ENCODE measurements at regions not wholly inside any gene's neighbourhood (a gene's known extent, or its start where the extent isn't known, plus 50 kb on each side); places are given as distances from the start of the nearest gene placed in this dataset.

DNA sequence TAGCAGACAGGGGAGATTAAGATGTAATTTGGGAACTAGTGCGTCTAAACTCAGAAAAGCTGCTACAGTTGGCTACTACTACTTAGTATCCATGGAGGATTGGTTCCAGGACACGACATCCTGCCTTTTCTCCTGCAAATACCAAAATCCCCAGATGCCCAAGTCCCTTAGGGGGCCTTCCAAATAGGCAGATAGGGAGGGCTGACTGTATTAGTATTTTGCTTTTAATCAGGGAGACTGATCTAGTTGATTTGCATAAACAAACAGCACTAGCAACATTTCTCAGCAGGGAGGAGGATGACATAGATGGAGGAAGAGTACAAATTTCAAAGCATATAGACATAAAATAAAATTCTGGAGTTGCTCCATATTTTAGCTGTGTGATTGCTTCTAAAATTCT lies 621.6 kb upstream of the GOT2 start:
- H3K36me3 ChIP-seq, result no peaks in the 10 kb centered on the region
- no peak overlapping the region for H3K4me3 ChIP-seq (replicated peaks in 1 of 3)
- TF ChIP-seq POLR2A (IDR thresholded peaks at IDR 0.05), result no peak
- TF ChIP-seq, protein P1, sequence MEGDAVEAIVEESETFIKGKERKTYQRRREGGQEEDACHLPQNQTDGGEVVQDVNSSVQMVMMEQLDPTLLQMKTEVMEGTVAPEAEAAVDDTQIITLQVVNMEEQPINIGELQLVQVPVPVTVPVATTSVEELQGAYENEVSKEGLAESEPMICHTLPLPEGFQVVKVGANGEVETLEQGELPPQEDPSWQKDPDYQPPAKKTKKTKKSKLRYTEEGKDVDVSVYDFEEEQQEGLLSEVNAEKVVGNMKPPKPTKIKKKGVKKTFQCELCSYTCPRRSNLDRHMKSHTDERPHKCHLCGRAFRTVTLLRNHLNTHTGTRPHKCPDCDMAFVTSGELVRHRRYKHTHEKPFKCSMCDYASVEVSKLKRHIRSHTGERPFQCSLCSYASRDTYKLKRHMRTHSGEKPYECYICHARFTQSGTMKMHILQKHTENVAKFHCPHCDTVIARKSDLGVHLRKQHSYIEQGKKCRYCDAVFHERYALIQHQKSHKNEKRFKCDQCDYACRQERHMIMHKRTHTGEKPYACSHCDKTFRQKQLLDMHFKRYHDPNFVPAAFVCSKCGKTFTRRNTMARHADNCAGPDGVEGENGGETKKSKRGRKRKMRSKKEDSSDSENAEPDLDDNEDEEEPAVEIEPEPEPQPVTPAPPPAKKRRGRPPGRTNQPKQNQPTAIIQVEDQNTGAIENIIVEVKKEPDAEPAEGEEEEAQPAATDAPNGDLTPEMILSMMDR (IDR thresholded peaks at IDR 0.05), result no peak
- no peaks in the 10 kb centered on the region for H3K27me3 ChIP-seq
- intact Hi-C loops (cut with DNase I), result no loop called here
- WGBS, 2 donors, result 21 to 49% methylated on average over 2 of the region's 2 CpGs
- no peaks in the 10 kb centered on the region for H3K4me1 ChIP-seq
- DNase-seq, result no peak
- H3K9me3 ChIP-seq, result no peaks in the 10 kb centered on the region
- no peak overlapping the region for H3K27ac ChIP-seq

- Histone ChIP-seq H3K9me3 (no peaks in the 10 kb centered on the region), H3K27ac (no peak overlapping the region), H3K27me3 (no peaks in the 10 kb centered on the region), H3K4me1 (no peaks in the 10 kb centered on the region), H3K4me3 (replicated peaks in 1 of 3) (no peak overlapping the region), H3K36me3 (no peaks in the 10 kb centered on the region)
- 91 to 93% methylated on average over 6 of the region's 6 CpGs for WGBS, 2 donors
- TF ChIP-seq POLR2A (IDR thresholded peaks at IDR 0.05), result no peak
- TF ChIP-seq, protein P1 (IDR thresholded peaks at IDR 0.05), result no peak
- intact Hi-C loops (cut with DNase I), result no loop called here
- DNase-seq, result no peak
These were observed 617.3 kb upstream of the GOT2 start for GRCh38 chr16:59351305-59351903.

DNA sequence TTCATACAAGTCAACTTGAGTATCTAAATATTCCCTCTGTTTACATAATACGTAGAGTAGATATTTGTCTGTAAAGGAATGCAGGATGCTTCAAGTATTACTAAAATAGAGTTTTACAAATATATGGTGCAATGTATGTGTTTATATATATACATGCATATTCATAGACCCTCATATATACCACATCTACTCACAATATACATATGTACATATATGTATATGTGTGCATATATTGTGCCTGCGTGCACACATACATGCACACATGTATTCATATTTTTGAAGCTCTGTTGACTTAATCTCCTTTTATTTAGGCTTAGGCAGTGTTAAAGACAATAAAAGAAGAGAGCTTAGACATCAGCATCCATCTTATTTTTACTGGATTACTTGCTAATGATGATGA lies 616.6 kb upstream of the GOT2 start:
- Histone ChIP-seq H3K27ac (no peak overlapping the region), H3K27me3 (no peaks in the 10 kb centered on the region), H3K36me3 (no peaks in the 10 kb centered on the region), H3K4me1 (no peaks in the 10 kb centered on the region), H3K4me3 (replicated peaks in 1 of 3) (no peak overlapping the region), H3K9me3 (no peaks in the 10 kb centered on the region)
- WGBS, 2 donors, result 93 to 96% methylated on average over 2 of the region's 2 CpGs
- TF ChIP-seq, protein P1 (IDR thresholded peaks at IDR 0.05), result no peak
- TF ChIP-seq POLR2A (IDR thresholded peaks at IDR 0.05), result no peak
- intact Hi-C loops (cut with DNase I), result no loop called here
- DNase-seq, result no peak

- TF ChIP-seq, protein P1 (IDR thresholded peaks at IDR 0.05), result no peak
- TF ChIP-seq POLR2A (IDR thresholded peaks at IDR 0.05), result no peak
- Histone ChIP-seq H3K9me3 (no peaks in the 10 kb centered on the region), H3K36me3 (no peaks in the 10 kb centered on the region), H3K27me3 (no peaks in the 10 kb centered on the region), H3K4me1 (no peaks in the 10 kb centered on the region), H3K4me3 (replicated peaks in 1 of 3) (no peak overlapping the region), H3K27ac (no peak overlapping the region)
- intact Hi-C loops (cut with DNase I), result no loop called here
- WGBS, 2 donors, result 61 to 67% methylated on average over 3 of the region's 3 CpGs
- DNase-seq, result no peak
These were observed 608.6 kb upstream of the GOT2 start for GRCh38 chr16:59342669-59343068.

DNA sequence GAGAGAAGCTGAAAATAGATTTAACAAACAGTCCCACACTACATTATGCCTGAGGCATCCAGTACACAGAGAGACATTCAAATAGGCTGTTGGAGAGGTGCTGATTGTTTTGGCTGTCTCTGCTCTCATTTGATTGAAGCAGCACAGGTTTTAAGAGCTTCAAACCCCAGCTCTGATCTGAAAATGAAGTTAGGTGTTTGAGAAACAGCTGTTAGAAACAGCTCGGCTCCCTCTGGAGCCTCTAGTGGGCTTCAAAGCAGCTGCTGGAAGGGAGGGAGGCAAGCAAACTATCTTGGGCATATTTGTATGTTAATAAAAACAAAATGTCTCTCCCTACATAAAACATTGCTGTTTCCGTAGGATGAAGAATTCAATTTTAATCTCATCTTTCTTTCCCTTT lies 607.3 kb upstream of the GOT2 start:
- no peak for DNase-seq
- Histone ChIP-seq H3K27ac (no peak overlapping the region), H3K9me3 (no peaks in the 10 kb centered on the region), H3K27me3 (no peaks in the 10 kb centered on the region), H3K4me3 (replicated peaks in 1 of 3) (no peak overlapping the region), H3K4me1 (no peaks in the 10 kb centered on the region), H3K36me3 (no peaks in the 10 kb centered on the region)
- intact Hi-C loops (cut with DNase I), result no loop called here
- TF ChIP-seq, protein P1 (IDR thresholded peaks at IDR 0.05), result no peak
- TF ChIP-seq POLR2A (IDR thresholded peaks at IDR 0.05), result no peak
- 40 to 49% methylated on average over 2 of the region's 2 CpGs for WGBS, 2 donors
